GM23338 (cell line): ENCODE measurements at regions not wholly inside any gene's neighbourhood (a gene's known extent, or its start where the extent isn't known, plus 50 kb on each side); places are given as distances from the start of the nearest gene placed in this dataset.

Experiments
- CREB1 ChIP-seq: fragments of 250-450 bp; sonication (Bioruptor Pico); IDR thresholded peaks from 2 replicates; pipeline ENCODE4 v1.5.0; 2020; ENCODE audit warnings: low read depth, mild to moderate bottlenecking, moderate library complexity
- EZH2 ChIP-seq: fragments of 200-600 bp; sonication (generic); IDR thresholded peaks from one replicate; pipeline ENCODE4 v1.8.0; 2017; ENCODE audit warnings: antibody characterized with exemption, mild to moderate bottlenecking, low read depth; ENCODE audit not compliant: unreplicated experiment
- EZH2phosphoT487 ChIP-seq: fragments of 200-600 bp; sonication (generic); IDR thresholded peaks from one replicate; pipeline ENCODE4 v1.8.1; 2018; ENCODE audit warnings: antibody characterized with exemption; ENCODE audit not compliant: unreplicated experiment
- JUNB ChIP-seq: IDR thresholded peaks from one replicate; pipeline ENCODE4 v1.6.1; 2016; ENCODE audit warnings: antibody characterized with exemption; ENCODE audit not compliant: unreplicated experiment
- NANOG ChIP-seq: IDR thresholded peaks from 2 replicates; pipeline ENCODE4 v1.6.1; 2016; ENCODE audit warnings: antibody characterized with exemption, borderline replicate concordance
- POLR2AphosphoS5 ChIP-seq: IDR thresholded peaks from 2 replicates; pipeline ENCODE4 v1.6.1; 2016; ENCODE audit warnings: antibody characterized with exemption, low read depth
- STAT1 ChIP-seq: IDR thresholded peaks from one replicate; pipeline ENCODE4 v1.6.1; 2016; ENCODE audit warnings: antibody characterized with exemption; ENCODE audit not compliant: unreplicated experiment
- ZNF114 ChIP-seq: fragments of 250-450 bp; sonication (Bioruptor Pico); IDR thresholded peaks from 2 replicates; pipeline ENCODE4 v1.5.0; 2020; ENCODE audit warnings: mild to moderate bottlenecking, moderate library complexity
- TF ChIP-seq, protein P1 (sequence below), 2 experiments: fragments of 200-600 bp in 1 of 2; sonication (generic) in 1 of 2; conservative IDR thresholded peaks; 2 replicates each; pipeline versions ENCODE4 v1.5.1 to v1.6.1; 2016 to 2017; ENCODE audit warnings: antibody characterized with exemption in 2 of 2, low read depth in 2 of 2, mild to moderate bottlenecking in 2 of 2, moderate library complexity in 1 of 2
- TF ChIP-seq, protein P2 (sequence below): IDR thresholded peaks from 2 replicates; pipeline ENCODE4 v1.6.1; 2016; ENCODE audit warnings: antibody characterized with exemption
- TF ChIP-seq, protein P3 (sequence below): IDR thresholded peaks from one replicate; pipeline ENCODE4 v1.6.1; 2018; ENCODE audit warnings: antibody characterized with exemption; ENCODE audit not compliant: unreplicated experiment
- TF ChIP-seq, protein P4 (sequence below): fragments of 250-450 bp; sonication (Bioruptor Pico); IDR thresholded peaks from 2 replicates; pipeline ENCODE4 v1.5.0; 2020; ENCODE audit warnings: mild to moderate bottlenecking, moderate library complexity

DNA sequence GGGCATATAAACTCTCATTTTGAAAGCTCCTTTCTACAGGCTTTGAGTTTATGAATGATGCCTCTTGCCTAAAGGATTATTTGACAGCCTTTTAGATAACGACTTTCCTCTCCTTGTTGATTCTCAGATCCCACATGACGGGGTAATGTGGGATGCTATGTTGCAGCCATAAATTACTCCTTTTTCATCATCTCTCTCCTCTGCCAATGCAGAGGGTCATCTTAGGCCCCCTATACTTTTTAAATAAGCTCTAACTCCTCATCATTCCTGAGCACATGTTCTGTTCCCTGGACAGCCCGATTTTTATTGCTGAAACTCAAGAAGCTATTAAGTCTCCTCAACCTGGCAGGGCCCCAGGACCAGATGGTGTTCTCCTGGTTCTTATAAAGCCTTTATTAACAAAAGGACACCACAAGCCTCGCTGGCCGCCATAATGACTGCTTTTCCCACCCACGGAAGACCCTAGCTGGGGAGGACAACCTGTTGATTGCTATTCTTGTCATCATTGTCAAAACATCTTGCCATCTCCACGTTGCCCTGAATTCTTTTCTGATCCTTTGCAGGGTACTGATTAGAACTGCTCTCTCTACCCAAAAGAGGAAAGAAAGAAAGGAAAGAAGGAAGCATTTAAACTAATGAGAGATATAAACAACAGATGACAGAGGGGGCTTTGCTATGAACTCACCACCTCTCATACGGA is 150.7 kb downstream of the DHX15 start:
- TF ChIP-seq, protein P1, sequence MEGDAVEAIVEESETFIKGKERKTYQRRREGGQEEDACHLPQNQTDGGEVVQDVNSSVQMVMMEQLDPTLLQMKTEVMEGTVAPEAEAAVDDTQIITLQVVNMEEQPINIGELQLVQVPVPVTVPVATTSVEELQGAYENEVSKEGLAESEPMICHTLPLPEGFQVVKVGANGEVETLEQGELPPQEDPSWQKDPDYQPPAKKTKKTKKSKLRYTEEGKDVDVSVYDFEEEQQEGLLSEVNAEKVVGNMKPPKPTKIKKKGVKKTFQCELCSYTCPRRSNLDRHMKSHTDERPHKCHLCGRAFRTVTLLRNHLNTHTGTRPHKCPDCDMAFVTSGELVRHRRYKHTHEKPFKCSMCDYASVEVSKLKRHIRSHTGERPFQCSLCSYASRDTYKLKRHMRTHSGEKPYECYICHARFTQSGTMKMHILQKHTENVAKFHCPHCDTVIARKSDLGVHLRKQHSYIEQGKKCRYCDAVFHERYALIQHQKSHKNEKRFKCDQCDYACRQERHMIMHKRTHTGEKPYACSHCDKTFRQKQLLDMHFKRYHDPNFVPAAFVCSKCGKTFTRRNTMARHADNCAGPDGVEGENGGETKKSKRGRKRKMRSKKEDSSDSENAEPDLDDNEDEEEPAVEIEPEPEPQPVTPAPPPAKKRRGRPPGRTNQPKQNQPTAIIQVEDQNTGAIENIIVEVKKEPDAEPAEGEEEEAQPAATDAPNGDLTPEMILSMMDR (conservative IDR thresholded peaks at IDR 0.05; ENCODE audit: low read depth in 2 of 2), result no peak
- TF ChIP-seq EZH2phosphoT487 (no peak), POLR2AphosphoS5 (no peak), EZH2 (no peak), CREB1 (CRISPR knock-in tag) (no peak), NANOG (no peak), JUNB (no peak), ZNF114 (no peak), STAT1 (no peak)
- TF ChIP-seq, protein P2, sequence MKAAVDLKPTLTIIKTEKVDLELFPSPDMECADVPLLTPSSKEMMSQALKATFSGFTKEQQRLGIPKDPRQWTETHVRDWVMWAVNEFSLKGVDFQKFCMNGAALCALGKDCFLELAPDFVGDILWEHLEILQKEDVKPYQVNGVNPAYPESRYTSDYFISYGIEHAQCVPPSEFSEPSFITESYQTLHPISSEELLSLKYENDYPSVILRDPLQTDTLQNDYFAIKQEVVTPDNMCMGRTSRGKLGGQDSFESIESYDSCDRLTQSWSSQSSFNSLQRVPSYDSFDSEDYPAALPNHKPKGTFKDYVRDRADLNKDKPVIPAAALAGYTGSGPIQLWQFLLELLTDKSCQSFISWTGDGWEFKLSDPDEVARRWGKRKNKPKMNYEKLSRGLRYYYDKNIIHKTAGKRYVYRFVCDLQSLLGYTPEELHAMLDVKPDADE, result no peak
- TF ChIP-seq, protein P3, sequence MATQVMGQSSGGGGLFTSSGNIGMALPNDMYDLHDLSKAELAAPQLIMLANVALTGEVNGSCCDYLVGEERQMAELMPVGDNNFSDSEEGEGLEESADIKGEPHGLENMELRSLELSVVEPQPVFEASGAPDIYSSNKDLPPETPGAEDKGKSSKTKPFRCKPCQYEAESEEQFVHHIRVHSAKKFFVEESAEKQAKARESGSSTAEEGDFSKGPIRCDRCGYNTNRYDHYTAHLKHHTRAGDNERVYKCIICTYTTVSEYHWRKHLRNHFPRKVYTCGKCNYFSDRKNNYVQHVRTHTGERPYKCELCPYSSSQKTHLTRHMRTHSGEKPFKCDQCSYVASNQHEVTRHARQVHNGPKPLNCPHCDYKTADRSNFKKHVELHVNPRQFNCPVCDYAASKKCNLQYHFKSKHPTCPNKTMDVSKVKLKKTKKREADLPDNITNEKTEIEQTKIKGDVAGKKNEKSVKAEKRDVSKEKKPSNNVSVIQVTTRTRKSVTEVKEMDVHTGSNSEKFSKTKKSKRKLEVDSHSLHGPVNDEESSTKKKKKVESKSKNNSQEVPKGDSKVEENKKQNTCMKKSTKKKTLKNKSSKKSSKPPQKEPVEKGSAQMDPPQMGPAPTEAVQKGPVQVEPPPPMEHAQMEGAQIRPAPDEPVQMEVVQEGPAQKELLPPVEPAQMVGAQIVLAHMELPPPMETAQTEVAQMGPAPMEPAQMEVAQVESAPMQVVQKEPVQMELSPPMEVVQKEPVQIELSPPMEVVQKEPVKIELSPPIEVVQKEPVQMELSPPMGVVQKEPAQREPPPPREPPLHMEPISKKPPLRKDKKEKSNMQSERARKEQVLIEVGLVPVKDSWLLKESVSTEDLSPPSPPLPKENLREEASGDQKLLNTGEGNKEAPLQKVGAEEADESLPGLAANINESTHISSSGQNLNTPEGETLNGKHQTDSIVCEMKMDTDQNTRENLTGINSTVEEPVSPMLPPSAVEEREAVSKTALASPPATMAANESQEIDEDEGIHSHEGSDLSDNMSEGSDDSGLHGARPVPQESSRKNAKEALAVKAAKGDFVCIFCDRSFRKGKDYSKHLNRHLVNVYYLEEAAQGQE, result no peak
- TF ChIP-seq, protein P4, sequence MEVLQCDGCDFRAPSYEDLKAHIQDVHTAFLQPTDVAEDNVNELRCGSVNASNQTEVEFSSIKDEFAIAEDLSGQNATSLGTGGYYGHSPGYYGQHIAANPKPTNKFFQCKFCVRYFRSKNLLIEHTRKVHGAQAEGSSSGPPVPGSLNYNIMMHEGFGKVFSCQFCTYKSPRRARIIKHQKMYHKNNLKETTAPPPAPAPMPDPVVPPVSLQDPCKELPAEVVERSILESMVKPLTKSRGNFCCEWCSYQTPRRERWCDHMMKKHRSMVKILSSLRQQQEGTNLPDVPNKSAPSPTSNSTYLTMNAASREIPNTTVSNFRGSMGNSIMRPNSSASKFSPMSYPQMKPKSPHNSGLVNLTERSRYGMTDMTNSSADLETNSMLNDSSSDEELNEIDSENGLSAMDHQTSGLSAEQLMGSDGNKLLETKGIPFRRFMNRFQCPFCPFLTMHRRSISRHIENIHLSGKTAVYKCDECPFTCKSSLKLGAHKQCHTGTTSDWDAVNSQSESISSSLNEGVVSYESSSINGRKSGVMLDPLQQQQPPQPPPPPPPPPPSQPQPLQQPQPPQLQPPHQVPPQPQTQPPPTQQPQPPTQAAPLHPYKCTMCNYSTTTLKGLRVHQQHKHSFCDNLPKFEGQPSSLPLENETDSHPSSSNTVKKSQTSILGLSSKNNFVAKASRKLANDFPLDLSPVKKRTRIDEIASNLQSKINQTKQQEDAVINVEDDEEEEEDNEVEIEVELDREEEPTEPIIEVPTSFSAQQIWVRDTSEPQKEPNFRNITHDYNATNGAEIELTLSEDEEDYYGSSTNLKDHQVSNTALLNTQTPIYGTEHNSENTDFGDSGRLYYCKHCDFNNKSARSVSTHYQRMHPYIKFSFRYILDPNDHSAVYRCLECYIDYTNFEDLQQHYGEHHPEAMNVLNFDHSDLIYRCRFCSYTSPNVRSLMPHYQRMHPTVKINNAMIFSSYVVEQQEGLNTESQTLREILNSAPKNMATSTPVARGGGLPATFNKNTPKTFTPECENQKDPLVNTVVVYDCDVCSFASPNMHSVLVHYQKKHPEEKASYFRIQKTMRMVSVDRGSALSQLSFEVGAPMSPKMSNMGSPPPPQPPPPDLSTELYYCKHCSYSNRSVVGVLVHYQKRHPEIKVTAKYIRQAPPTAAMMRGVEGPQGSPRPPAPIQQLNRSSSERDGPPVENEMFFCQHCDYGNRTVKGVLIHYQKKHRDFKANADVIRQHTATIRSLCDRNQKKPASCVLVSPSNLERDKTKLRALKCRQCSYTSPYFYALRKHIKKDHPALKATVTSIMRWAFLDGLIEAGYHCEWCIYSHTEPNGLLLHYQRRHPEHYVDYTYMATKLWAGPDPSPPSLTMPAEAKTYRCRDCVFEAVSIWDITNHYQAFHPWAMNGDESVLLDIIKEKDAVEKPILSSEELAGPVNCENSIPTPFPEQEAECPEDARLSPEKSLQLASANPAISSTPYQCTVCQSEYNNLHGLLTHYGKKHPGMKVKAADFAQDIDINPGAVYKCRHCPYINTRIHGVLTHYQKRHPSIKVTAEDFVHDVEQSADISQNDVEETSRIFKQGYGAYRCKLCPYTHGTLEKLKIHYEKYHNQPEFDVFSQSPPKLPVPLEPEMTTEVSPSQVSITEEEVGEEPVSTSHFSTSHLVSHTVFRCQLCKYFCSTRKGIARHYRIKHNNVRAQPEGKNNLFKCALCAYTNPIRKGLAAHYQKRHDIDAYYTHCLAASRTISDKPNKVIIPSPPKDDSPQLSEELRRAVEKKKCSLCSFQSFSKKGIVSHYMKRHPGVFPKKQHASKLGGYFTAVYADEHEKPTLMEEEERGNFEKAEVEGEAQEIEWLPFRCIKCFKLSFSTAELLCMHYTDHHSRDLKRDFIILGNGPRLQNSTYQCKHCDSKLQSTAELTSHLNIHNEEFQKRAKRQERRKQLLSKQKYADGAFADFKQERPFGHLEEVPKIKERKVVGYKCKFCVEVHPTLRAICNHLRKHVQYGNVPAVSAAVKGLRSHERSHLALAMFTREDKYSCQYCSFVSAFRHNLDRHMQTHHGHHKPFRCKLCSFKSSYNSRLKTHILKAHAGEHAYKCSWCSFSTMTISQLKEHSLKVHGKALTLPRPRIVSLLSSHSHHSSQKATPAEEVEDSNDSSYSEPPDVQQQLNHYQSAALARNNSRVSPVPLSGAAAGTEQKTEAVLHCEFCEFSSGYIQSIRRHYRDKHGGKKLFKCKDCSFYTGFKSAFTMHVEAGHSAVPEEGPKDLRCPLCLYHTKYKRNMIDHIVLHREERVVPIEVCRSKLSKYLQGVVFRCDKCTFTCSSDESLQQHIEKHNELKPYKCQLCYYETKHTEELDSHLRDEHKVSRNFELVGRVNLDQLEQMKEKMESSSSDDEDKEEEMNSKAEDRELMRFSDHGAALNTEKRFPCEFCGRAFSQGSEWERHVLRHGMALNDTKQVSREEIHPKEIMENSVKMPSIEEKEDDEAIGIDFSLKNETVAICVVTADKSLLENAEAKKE (CRISPR knock-in tag), result no peak
